GM04504 (cell line): ENCODE measurements at regions not wholly inside any gene's neighbourhood (a gene's known extent, or its start where the extent isn't known, plus 50 kb on each side); places are given as distances from the start of the nearest gene placed in this dataset.
"Not testable (repeated sequence)": the region's sequence is repeated elsewhere in the genome, so short reads cannot be mapped to it uniquely, and the experiment has no call there.

Experiments
- DNase-seq: peaks from one replicate; pipeline ENCODE4 v3.0.0-alpha.2; 2012; ENCODE audit warnings: low read depth

GRCh38 chr3:164113371-164114332 lies 964.6 kb downstream of the SI start:
- no peak for DNase-seq

DNA sequence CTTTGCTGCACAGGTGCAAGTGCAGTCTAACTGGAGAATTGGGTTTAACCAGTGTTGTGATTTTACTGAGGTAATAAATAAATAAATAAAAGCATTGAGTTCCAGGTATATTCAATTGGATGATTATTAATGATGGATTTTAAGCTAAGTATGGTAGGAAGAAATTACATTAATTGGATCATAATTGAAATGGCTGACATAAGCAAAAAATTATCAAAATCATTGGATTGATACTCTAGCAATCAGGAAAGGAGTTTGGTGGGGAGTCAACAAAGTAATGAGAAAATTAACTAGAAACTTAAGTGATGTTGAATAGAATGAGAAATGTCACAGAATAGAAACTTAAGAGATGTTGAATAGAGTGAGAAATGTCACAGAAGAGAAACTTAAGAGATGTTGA lies 981.9 kb downstream of the SI start:
- no peak for DNase-seq

GRCh38 chr3:164095949-164096348 lies 982.3 kb downstream of the SI start:
- DNase-seq, result no peak

DNA sequence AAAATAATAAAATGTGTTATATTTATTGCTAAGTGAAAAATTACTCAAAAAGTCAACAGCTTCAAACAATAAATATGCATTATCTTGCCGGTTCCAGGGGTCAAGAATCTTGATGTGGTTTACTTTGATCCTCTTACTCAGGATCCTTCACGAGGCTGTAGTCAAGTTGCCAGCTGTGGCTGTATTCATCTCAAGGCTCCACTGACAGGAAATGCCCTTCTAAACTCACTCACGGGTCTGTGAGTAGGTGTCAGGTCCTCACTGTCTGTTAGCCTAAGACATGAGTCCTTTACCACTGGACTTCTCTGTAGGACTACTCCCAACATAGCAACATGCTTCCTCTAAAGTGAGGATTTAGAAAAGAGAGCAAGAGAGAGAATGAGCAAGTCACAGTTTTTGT lies 983.0 kb downstream of the SI start:
- DNase-seq, result no peak

GRCh38 chr3:164094546-164094945 lies 983.8 kb downstream of the SI start:
- no peak for DNase-seq

DNA sequence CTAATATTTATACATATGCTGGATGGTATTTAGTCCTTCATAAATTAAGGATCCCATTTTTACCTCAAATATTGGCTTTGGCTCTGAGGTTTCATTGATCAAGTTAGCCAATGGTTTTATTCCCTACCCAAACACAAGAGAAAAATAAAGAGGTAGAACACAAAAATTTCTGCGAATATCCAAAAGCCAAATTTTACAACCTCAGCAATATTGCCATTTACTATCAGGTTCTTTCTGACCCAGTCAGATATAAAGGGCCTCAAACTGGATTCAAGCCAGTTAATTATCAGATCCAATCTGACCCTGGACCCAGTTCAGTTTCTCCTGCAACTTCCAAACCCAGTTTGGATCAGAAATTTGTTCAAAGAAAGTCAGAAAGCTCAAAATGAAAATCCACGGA lies 998.1 kb downstream of the SI start:
- no peak for DNase-seq

DNA sequence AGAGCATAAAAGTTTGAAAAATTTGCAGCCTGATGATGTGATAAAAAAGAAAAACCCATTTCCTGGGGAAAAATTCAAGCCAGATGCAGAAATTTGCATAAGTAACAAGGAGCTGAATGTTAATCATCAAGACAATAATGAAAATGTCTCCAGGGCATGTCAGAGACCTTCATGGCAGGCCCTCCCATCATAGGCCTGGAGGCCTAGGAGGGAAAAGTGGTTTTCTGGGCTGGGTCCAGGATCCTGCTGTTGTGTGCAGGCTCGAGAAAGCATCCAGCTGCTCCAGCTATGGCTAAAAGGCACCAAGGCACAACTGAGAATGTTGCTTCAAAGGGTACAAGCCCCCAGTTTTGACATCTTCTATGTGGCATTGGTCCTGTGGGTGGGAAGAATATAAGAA lies 1014.0 kb downstream of the SI start:
- no peak for DNase-seq

- DNase-seq, result no peak
Measured at GRCh38 chr3:164060923-164061322, 1017.4 kb downstream of the SI start.

- no peak for DNase-seq
Measured at GRCh38 chr3:164049847-164050246, 1028.4 kb downstream of the SI start.

GRCh38 chr3:164048451-164048850 lies 1029.8 kb downstream of the SI start:
- no peak for DNase-seq

- no peak for DNase-seq
Measured at GRCh38 chr3:164040991-164041390, 1037.3 kb downstream of the SI start.

DNA sequence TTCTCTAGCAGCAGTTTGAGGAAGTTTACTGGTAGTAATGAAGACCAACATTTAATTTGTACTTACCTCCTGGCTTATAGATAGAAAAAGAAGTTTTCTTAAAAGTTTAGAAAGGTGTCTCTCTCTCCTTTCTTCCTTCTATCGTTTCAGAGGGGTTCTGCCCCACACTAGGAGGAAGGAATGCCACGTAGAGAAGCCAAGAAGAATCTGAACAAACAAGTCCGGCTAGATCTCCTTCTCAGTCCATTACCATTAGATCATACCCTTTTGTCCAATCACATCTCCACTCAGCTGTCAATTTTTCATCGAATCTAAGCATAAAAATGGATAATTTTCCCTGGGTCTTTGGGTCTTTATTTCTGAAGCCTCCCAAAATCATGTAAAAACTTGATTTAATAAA lies 1048.1 kb downstream of the SI start:
- no peak for DNase-seq

GRCh38 chr3:164024786-164025185 lies 1053.5 kb downstream of the SI start:
- no peak for DNase-seq

- DNase-seq, result no peak
Measured at GRCh38 chr3:164023480-164023879, 1054.8 kb downstream of the SI start.

DNA sequence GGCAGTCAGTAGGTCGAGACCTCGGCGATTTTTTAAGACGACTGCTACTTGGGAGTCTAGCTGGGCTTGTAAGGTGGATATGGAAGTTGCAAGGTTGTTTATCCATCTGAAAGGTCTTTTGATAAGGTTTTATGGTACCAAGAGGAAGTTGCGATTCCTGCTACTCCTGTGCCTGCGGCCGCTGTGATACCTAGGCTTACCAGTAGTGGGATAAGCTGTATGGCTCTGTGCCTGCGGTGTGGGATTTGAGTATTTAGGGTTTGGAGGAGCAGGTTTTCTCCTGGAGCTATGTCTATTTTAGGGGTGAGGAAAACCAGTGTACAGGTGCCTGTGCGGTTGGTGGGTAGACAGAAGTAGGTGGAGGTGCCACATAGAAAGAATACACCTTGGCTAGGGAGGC lies 1059.8 kb downstream of the SI start:
- DNase-seq, result no peak

DNA sequence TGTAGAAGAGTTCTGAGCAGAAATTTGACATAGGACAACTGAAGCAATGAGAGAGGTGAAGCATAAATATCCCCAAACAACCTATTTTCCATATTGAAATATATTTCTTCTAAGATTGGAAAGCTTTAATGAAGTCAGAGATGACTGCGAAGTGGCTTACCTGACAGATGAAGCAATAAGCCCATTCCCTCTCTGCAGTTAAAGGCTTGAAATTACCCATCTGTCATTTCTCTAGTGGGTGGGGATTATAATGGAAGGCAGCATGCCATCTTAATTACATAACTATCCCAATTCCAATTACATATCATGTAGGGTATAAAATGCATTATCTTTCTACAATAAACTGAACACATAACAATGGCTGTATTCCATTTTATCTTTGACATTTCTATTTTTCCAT lies 1070.5 kb downstream of the SI start:
- DNase-seq, result no peak

DNA sequence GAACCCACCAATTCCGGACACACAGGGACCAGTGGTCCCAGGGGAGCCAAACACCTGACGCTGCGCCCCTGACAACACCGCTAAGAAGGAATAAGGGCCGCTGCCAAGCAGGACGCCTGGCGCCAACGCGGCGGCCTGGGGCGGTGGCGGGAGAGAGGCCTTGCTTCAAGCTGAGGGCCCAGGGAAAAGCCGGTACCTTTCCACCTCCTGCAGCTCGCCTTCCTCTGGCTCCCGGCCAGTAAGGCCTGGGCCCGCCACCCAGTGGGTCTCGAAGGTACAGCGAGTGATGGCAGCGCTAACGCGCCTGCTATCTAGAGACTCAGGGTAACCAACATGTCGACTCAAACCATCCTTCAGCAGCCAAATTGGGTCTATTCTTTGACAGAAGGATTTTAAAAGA lies 1074.1 kb downstream of the SI start:
- no peak for DNase-seq

GRCh38 chr3:164003016-164003415 lies 1075.3 kb downstream of the SI start:
- not testable (repeated sequence) for DNase-seq

- no peak for DNase-seq
Measured at GRCh38 chr3:163983940-163984339, 1094.4 kb downstream of the SI start.

DNA sequence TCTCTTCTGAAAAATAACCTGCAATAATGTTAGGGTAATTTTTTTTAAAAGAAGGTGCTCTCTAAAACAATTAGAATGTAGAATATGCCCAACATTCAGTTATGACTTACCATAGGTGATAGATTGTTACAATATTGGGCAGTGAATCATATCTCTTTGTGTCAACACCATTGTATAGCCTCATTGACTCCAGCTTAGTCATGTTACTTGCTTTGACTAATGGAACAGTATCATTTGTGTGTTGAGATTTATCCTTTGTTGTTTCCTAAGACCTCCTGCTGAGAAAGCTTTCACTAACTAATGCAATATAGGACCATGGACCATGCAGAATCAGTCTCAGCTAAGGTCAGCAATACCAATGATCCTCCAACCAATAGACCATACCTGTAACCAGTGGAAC lies 1106.4 kb downstream of the SI start:
- no peak for DNase-seq

DNA sequence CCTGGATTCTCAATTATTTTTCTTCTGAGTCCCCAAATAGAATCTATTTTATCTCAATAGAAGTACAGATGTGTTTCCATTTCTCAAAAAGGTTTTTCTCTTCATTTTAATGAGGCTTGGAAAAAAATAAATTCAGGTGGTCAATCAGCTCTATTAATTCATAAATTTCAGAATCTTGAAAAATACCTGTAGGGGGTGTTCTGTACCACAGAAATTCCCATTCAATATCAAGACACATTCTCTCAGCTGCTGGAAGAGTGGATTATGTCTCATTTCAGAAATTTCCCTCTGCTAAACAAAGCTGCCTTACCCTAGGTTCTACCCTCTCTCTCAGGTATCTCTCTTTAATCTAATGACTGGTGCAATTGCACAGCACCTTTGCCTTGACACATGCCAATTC lies 1121.2 kb downstream of the SI start:
- DNase-seq, result no peak

DNA sequence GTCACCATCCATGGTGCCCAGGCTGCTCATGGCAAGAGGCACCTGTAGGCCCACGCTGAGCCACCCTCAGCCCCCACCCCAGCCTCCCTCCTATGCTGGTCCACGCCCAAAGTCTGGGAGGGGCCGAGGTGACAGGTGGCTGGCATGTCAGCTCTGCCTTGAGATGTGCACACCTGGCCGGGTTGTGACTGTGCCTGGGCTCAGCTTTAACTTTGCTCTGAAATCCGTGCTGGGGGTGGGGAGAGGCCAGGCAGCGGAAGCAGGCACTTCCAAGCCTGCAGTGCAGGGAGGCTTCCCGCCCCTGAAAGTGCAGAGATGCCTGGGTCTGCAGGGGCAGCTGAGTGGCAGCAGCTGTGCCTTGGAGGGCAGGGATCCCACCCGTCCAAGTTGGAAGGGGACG lies 1124.8 kb downstream of the SI start:
- no peak for DNase-seq

DNA sequence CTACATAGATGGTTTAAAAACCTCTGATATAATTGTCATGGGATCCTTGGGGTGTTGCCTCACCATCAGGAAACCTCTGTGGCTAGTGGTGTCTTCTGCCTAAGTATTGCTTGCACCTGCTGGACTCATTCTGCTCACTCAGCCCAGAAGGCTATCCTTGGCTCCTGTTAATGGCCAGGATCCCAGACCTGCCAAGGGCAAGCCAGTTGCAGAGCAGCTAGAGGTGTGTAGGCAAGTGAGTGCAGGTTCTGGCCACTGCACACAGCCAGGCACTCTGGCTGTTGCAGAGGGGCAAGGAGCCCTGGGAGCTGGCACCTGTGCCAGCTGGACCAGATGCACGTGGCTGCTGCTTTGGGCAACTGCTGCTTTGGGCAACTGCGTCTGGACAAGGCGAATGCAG lies 1125.8 kb downstream of the SI start:
- no peak for DNase-seq

DNA sequence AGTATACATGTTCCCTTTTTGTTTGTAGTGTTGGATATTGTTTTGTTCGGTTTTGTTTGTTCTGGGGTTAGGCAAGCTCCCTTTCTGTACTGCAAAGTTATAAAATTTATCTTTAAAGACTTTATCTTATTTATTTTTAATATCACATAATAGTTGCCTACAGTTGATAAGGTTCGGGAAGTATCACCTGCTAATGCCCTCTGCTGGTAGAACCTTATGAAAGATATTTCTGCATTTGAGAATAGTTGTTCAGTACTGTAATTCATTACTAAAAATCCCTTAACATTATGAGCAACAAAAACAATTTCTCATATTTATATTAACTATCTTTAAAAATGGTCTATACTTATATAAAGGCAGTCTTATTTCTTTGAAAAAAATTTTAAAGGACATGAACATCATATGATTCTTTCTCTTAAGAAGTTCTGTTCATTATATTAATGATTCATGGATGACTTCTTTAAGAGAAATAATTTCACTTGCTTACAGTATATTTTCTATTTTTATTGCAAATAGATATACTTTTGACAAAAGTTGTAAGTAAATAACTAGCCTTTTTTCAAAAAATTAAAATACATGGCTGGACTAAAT lies 1126.8 kb downstream of the SI start:
- no peak for DNase-seq
